ENCODE measurements at regions not wholly inside any gene's neighbourhood (a gene's known extent, or its start where the extent isn't known, plus 50 kb on each side); places are given as distances from the start of the nearest gene placed in this dataset.

DNA sequence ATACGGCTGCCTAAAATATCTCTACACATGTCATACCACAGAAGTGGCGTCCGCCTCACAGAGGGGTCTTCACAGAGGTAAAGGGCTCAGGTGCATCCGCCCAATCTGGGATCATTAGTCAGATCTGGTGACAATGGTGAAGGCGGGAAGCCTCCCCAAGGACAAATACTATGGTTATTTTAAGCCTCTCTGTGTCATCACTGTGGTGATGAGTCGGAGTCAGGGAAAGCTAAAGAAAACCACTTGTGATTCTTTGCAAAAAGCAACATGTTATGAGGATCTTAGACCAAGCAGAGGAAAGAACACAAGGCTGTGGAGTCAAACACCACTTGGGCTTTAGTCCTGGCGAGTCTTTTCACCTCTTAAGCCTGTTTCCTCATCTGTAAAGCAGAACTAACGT, 190.4 kb downstream of the DRD1 start:
- no peak for DNase-seq (ENCODE audit: low spot score)
- no peaks in the 10 kb centered on the region for H3K9me3 ChIP-seq (replicated peaks in 1 of 2; ENCODE audit: control insufficient read depth in 2 of 2, insufficient read depth in 1 of 2, low read depth in 1 of 2, low read length in 2 of 2)
- H3K79me1 ChIP-seq (ENCODE audit: low read depth, low read length) = no peaks in the 10 kb centered on the region
- no CpG with 5 or more reads among the region's 8 CpGs for WGBS, 2 donors (ENCODE audit: extremely low coverage in 2 of 2, insufficient read length in 2 of 2, insufficient replicate concordance in 1 of 2)
- H4K91ac ChIP-seq (ENCODE audit: low read depth, low read length, poor library complexity) = no peak overlapping the region
- no peak overlapping the region for H3K23ac ChIP-seq (ENCODE audit: low read depth, low read length, poor library complexity)
- H3K14ac ChIP-seq (ENCODE audit: low read length) = no peak overlapping the region
- no peaks in the 10 kb centered on the region for H3K36me3 ChIP-seq (replicated peaks in 1 of 2; ENCODE audit: control insufficient read depth in 2 of 2, insufficient read depth in 2 of 2, low read length in 2 of 2)
- no peak overlapping the region for H2AFZ ChIP-seq (ENCODE audit: low read length)
- H3K18ac ChIP-seq (ENCODE audit: low read length) = no peak overlapping the region
- H3K9ac ChIP-seq (ENCODE audit: low read depth, low read length, poor library complexity) = no peak overlapping the region
- H3K4me3 ChIP-seq (ENCODE audit: low read length in 2 of 2) = no peak overlapping the region
- no peak overlapping the region for H2AK5ac ChIP-seq (ENCODE audit: low read depth, low read length)
- H3K4me1 ChIP-seq (ENCODE audit: control insufficient read depth in 2 of 2, insufficient read depth in 1 of 2, low read depth in 1 of 2, low read length in 2 of 2) = no peaks in the 10 kb centered on the region
- H3K27ac ChIP-seq (replicated peaks; ENCODE audit: low read length) = no peak overlapping the region
- H2BK12ac ChIP-seq (ENCODE audit: low read length) = no peak overlapping the region
- H3K27me3 ChIP-seq (ENCODE audit: control insufficient read depth in 3 of 3, insufficient read depth in 3 of 3, low read depth in 1 of 3, low read length in 3 of 3) = no peaks in the 10 kb centered on the region
- H2BK15ac ChIP-seq (ENCODE audit: low read length) = no peak overlapping the region
- no peak overlapping the region for H2BK5ac ChIP-seq (ENCODE audit: low read length)
- no peak overlapping the region for H2BK120ac ChIP-seq (ENCODE audit: low read depth, low read length)
- H3K4me2 ChIP-seq (ENCODE audit: insufficient read depth, low read length, poor library complexity, severe bottlenecking) = no peak overlapping the region
- H4K8ac ChIP-seq (ENCODE audit: low read depth, low read length) = no peak overlapping the region
- no peak overlapping the region for H3K4ac ChIP-seq (ENCODE audit: low read length)

- Histone ChIP-seq H3K4me1 (ENCODE audit: control insufficient read depth in 2 of 2, insufficient read depth in 1 of 2, low read depth in 1 of 2, low read length in 2 of 2) (no peaks in the 10 kb centered on the region), H4K91ac (ENCODE audit: low read depth, low read length, poor library complexity) (no peak overlapping the region), H2BK120ac (ENCODE audit: low read depth, low read length) (no peak overlapping the region), H2BK5ac (ENCODE audit: low read length) (no peak overlapping the region), H2BK12ac (ENCODE audit: low read length) (no peak overlapping the region), H3K9me3 (replicated peaks in 1 of 2; ENCODE audit: control insufficient read depth in 2 of 2, insufficient read depth in 1 of 2, low read depth in 1 of 2, low read length in 2 of 2) (no peaks in the 10 kb centered on the region), H3K36me3 (replicated peaks in 1 of 2; ENCODE audit: control insufficient read depth in 2 of 2, insufficient read depth in 2 of 2, low read length in 2 of 2) (no peaks in the 10 kb centered on the region), H3K4me3 (ENCODE audit: low read length in 2 of 2) (no peak overlapping the region), H3K23ac (ENCODE audit: low read depth, low read length, poor library complexity) (no peak overlapping the region), H3K4me2 (ENCODE audit: insufficient read depth, low read length, poor library complexity, severe bottlenecking) (no peak overlapping the region), H2AK5ac (ENCODE audit: low read depth, low read length) (no peak overlapping the region), H3K79me1 (ENCODE audit: low read depth, low read length) (no peaks in the 10 kb centered on the region), H3K18ac (ENCODE audit: low read length) (no peak overlapping the region), H3K9ac (ENCODE audit: low read depth, low read length, poor library complexity) (no peak overlapping the region), H3K27me3 (ENCODE audit: control insufficient read depth in 3 of 3, insufficient read depth in 3 of 3, low read depth in 1 of 3, low read length in 3 of 3) (no peaks in the 10 kb centered on the region), H2BK15ac (ENCODE audit: low read length) (no peak overlapping the region), H2AFZ (ENCODE audit: low read length) (no peak overlapping the region), H3K27ac (replicated peaks; ENCODE audit: low read length) (no peak overlapping the region), H3K4ac (ENCODE audit: low read length) (no peak overlapping the region), H3K14ac (ENCODE audit: low read length) (no peak overlapping the region), H4K8ac (ENCODE audit: low read depth, low read length) (no peak overlapping the region)
- no peak for DNase-seq (ENCODE audit: low spot score)
- no CpG with 5 or more reads among the region's 4 CpGs for WGBS, 2 donors (ENCODE audit: extremely low coverage in 2 of 2, insufficient read length in 2 of 2, insufficient replicate concordance in 1 of 2)
Measured at GRCh38 chr5:175252234-175252805, 191.7 kb downstream of the DRD1 start.

- Histone ChIP-seq H2BK12ac (ENCODE audit: low read length) (no peak overlapping the region), H3K4me2 (ENCODE audit: insufficient read depth, low read length, poor library complexity, severe bottlenecking) (no peak overlapping the region), H3K4ac (ENCODE audit: low read length) (no peak overlapping the region), H3K9ac (ENCODE audit: low read depth, low read length, poor library complexity) (no peak overlapping the region), H3K23ac (ENCODE audit: low read depth, low read length, poor library complexity) (no peak overlapping the region), H3K27me3 (ENCODE audit: control insufficient read depth in 3 of 3, insufficient read depth in 3 of 3, low read depth in 1 of 3, low read length in 3 of 3) (no peaks in the 10 kb centered on the region), H2BK15ac (ENCODE audit: low read length) (no peak overlapping the region), H3K36me3 (replicated peaks in 1 of 2; ENCODE audit: control insufficient read depth in 2 of 2, insufficient read depth in 2 of 2, low read length in 2 of 2) (no peaks in the 10 kb centered on the region), H3K4me3 (ENCODE audit: low read length in 2 of 2) (no peak overlapping the region), H3K18ac (ENCODE audit: low read length) (no peak overlapping the region), H2AFZ (ENCODE audit: low read length) (no peak overlapping the region), H3K4me1 (ENCODE audit: control insufficient read depth in 2 of 2, insufficient read depth in 1 of 2, low read depth in 1 of 2, low read length in 2 of 2) (no peaks in the 10 kb centered on the region), H3K9me3 (replicated peaks in 1 of 2; ENCODE audit: control insufficient read depth in 2 of 2, insufficient read depth in 1 of 2, low read depth in 1 of 2, low read length in 2 of 2) (no peaks in the 10 kb centered on the region), H2AK5ac (ENCODE audit: low read depth, low read length) (no peak overlapping the region), H3K27ac (replicated peaks; ENCODE audit: low read length) (no peak overlapping the region), H3K14ac (ENCODE audit: low read length) (no peak overlapping the region), H4K8ac (ENCODE audit: low read depth, low read length) (no peak overlapping the region), H2BK120ac (ENCODE audit: low read depth, low read length) (no peak overlapping the region), H4K91ac (ENCODE audit: low read depth, low read length, poor library complexity) (no peak overlapping the region), H2BK5ac (ENCODE audit: low read length) (no peak overlapping the region), H3K79me1 (ENCODE audit: low read depth, low read length) (no peaks in the 10 kb centered on the region)
- WGBS, 2 donors (ENCODE audit: extremely low coverage in 2 of 2, insufficient read length in 2 of 2, insufficient replicate concordance in 1 of 2) = no CpG with 5 or more reads among the region's 4 CpGs
- DNase-seq (ENCODE audit: low spot score) = no peak
Measured at GRCh38 chr5:175250426-175250825, 193.6 kb downstream of the DRD1 start.

DNA sequence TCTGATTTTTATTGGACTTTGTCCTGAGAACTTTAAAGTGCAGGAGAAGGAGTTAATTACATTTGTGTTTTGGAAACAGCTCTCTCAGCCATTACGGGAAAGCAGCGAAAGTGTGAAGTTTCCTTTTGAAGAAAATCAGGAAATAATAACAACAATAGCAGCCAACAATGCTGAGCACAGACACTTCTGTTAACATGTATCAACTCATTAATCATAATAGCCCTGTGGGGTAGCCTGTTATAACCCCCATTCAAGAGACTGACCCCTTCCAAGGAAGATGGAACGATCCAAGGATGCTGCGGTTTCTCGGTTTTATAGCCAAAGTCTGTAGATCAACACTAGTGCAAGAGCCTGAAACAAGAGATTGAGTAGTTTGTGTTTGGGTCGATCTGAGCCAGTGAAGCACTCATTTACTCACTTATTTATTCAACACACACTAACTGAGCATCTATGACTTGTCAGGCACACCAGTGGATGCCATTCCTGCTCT, 195.5 kb downstream of the DRD1 start:
- H2BK5ac ChIP-seq (ENCODE audit: low read length) = no peak overlapping the region
- H3K18ac ChIP-seq (ENCODE audit: low read length) = no peak overlapping the region
- no peak overlapping the region for H3K14ac ChIP-seq (ENCODE audit: low read length)
- no peaks in the 10 kb centered on the region for H3K4me1 ChIP-seq (ENCODE audit: control insufficient read depth in 2 of 2, insufficient read depth in 1 of 2, low read depth in 1 of 2, low read length in 2 of 2)
- no peaks in the 10 kb centered on the region for H3K9me3 ChIP-seq (replicated peaks in 1 of 2; ENCODE audit: control insufficient read depth in 2 of 2, insufficient read depth in 1 of 2, low read depth in 1 of 2, low read length in 2 of 2)
- H3K4me2 ChIP-seq (ENCODE audit: insufficient read depth, low read length, poor library complexity, severe bottlenecking) = no peak overlapping the region
- H4K91ac ChIP-seq (ENCODE audit: low read depth, low read length, poor library complexity) = no peak overlapping the region
- H3K23ac ChIP-seq (ENCODE audit: low read depth, low read length, poor library complexity) = no peak overlapping the region
- no peak overlapping the region for H2BK120ac ChIP-seq (ENCODE audit: low read depth, low read length)
- no peaks in the 10 kb centered on the region for H3K79me1 ChIP-seq (ENCODE audit: low read depth, low read length)
- H2AFZ ChIP-seq (ENCODE audit: low read length) = no peak overlapping the region
- H4K8ac ChIP-seq (ENCODE audit: low read depth, low read length) = no peak overlapping the region
- H3K27ac ChIP-seq (replicated peaks; ENCODE audit: low read length) = no peak overlapping the region
- no peak for DNase-seq (ENCODE audit: low spot score)
- no peak overlapping the region for H2BK15ac ChIP-seq (ENCODE audit: low read length)
- no peak overlapping the region for H2BK12ac ChIP-seq (ENCODE audit: low read length)
- no peak overlapping the region for H3K4me3 ChIP-seq (ENCODE audit: low read length in 2 of 2)
- WGBS, 2 donors (ENCODE audit: extremely low coverage in 2 of 2, insufficient read length in 2 of 2, insufficient replicate concordance in 1 of 2) = no CpG with 5 or more reads among the region's 6 CpGs
- no peaks in the 10 kb centered on the region for H3K36me3 ChIP-seq (replicated peaks in 1 of 2; ENCODE audit: control insufficient read depth in 2 of 2, insufficient read depth in 2 of 2, low read length in 2 of 2)
- no peak overlapping the region for H3K4ac ChIP-seq (ENCODE audit: low read length)
- H2AK5ac ChIP-seq (ENCODE audit: low read depth, low read length) = no peak overlapping the region
- H3K27me3 ChIP-seq (ENCODE audit: control insufficient read depth in 3 of 3, insufficient read depth in 3 of 3, low read depth in 1 of 3, low read length in 3 of 3) = no peaks in the 10 kb centered on the region
- H3K9ac ChIP-seq (ENCODE audit: low read depth, low read length, poor library complexity) = no peak overlapping the region

Data from neuronal stem cell (in vitro differentiated cells).